OCI-LY7 (cell line): ENCODE measurements at regions not wholly inside any gene's neighbourhood (a gene's known extent, or its start where the extent isn't known, plus 50 kb on each side); places are given as distances from the start of the nearest gene placed in this dataset.

Experiments used
- BruUV-seq: library from RNA; stranded (reverse); fragments of 400-500 nt; replicated peaks from 2 replicates; lab custom pipeline; 2021; lab: Mats Ljungman, UMichigan
- CTCF ChIA-PET: fragments of 300-600 bp; sonication (Branson Sonifier 250); formaldehyde crosslinking; loops from one replicate; lab custom pipeline; 2022; ENCODE audit warnings: antibody characterized with exemption; ENCODE audit not compliant: unreplicated experiment; lab: Charles Lee
- POLR2A ChIA-PET: fragments of 300-600 bp; sonication (Branson Sonifier 250); formaldehyde crosslinking; loops from one replicate; lab custom pipeline; 2022; ENCODE audit warnings: antibody characterized with exemption; lab: Charles Lee
- DNase-seq: peaks from one replicate; pipeline ENCODE4 v3.0.0-alpha.2; 2015; ENCODE audit warnings: low spot score
- H2AFZ ChIP-seq: fragments of 200-600 bp; sonication (generic), shearing (Covaris generic); 2 replicates; pipeline ENCODE4 v1.6.1; 2014; ENCODE audit warnings: mild to moderate bottlenecking, antibody characterized with exemption, low read length, moderate library complexity
- H3K27ac ChIP-seq: fragments of 200-600 bp; sonication (generic); 2 replicates; pipeline ENCODE4 v1.5.1; 2014; ENCODE audit warnings: mixed run types, low read depth, mild to moderate bottlenecking, moderate library complexity, low read length, inconsistent platforms; ENCODE audit not compliant: poor library complexity, severe bottlenecking
- H3K36me3 ChIP-seq: fragments of 200-600 bp; sonication (generic); 2 replicates; pipeline ENCODE4 v1.6.1; 2014; ENCODE audit warnings: mild to moderate bottlenecking, antibody characterized with exemption, low read length, moderate library complexity, mixed read lengths; ENCODE audit not compliant: insufficient read depth
- H3K4me1 ChIP-seq: fragments of 200-600 bp; sonication (generic); 2 replicates; pipeline ENCODE4 v1.5.1; 2014; ENCODE audit warnings: mild to moderate bottlenecking, low read length; ENCODE audit not compliant: insufficient read depth, poor library complexity, severe bottlenecking
- H3K4me2 ChIP-seq: fragments of 200-600 bp; sonication (generic); 2 replicates; pipeline ENCODE4 v1.6.1; 2014; ENCODE audit warnings: mild to moderate bottlenecking, low read length
- H3K4me3 ChIP-seq: fragments of 200-600 bp; sonication (generic); 2 replicates; pipeline ENCODE4 v1.5.1; 2014; ENCODE audit warnings: mild to moderate bottlenecking, low read depth, low read length; ENCODE audit not compliant: poor library complexity, severe bottlenecking
- H3K79me2 ChIP-seq: fragments of 200-600 bp; sonication (generic); 2 replicates; pipeline ENCODE4 v1.6.1; 2016; ENCODE audit warnings: low read depth, mild to moderate bottlenecking, low read length, moderate library complexity, mixed read lengths; ENCODE audit not compliant: insufficient read depth
- H3K9me2 ChIP-seq: fragments of 200-600 bp; sonication (generic); 2 replicates; pipeline ENCODE4 v1.6.1; 2016; ENCODE audit warnings: mild to moderate bottlenecking, low read length, mixed read lengths; ENCODE audit not compliant: insufficient read depth
- H3K9me3 ChIP-seq: fragments of 200-600 bp; sonication (generic); 2 replicates; pipeline ENCODE4 v1.6.1; 2014; ENCODE audit warnings: mild to moderate bottlenecking, mixed run types, low read length, mixed read lengths
- H4K20me1 ChIP-seq: fragments of 200-600 bp; sonication (generic); 2 replicates; pipeline ENCODE4 v1.6.1; 2014; ENCODE audit warnings: mild to moderate bottlenecking, antibody characterized with exemption, low read length, moderate library complexity, mixed read lengths; ENCODE audit not compliant: insufficient read depth
- CTCF ChIP-seq: fragments of 200-600 bp; sonication (generic); conservative IDR thresholded peaks from 2 replicates; pipeline ENCODE4 v1.5.1; 2014; ENCODE audit warnings: mild to moderate bottlenecking, antibody characterized with exemption, low read length, moderate library complexity, mixed read lengths
- EZH2phosphoT487 ChIP-seq: fragments of 200-600 bp; sonication (generic); IDR thresholded peaks from 2 replicates; pipeline ENCODE4 v1.6.1; 2018; ENCODE audit warnings: low read depth, borderline replicate concordance, mild to moderate bottlenecking, mixed run types, antibody characterized with exemption, low read length, moderate library complexity, mixed read lengths
- intact Hi-C: fragments of 100-400 bp; cut with micrococcal nuclease; formaldehyde crosslinking; loops from one replicate; pipeline ENCODE4 v1.10.0; 2022; ENCODE audit not compliant: unreplicated experiment

DNA sequence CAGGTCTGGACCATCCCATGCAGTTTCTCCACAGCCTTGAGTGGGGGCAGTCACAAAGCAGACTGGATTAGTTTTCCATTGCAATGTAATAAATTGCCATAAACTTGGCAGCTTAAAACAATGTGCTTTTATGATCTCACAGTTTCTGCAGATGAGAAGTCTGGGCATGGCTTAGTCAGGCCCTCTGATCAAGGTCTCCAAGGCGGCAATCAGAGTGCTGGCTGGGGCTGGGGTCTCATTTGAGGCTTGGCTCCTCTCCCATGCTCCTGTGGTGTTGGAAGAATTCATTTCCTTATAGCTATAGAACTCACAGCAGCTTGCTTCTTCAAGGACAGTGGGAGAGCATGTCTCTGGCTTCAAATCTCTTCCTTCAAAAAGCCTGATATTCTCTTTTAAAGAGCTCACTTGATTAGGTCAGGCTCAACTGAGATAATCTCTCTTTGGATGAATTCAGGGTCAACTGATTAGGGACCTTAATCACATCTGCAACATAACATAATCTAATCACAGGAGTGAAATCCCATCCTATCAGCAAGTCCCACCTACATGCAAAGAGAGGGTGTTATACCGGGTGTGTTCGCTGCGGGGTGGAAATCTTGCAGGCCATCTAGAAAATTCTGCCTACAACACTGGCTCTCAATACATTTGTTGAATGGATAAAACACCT lies 77.4 kb upstream of the SULF2 start:
- BruUV-seq: no TSS peak

DNA sequence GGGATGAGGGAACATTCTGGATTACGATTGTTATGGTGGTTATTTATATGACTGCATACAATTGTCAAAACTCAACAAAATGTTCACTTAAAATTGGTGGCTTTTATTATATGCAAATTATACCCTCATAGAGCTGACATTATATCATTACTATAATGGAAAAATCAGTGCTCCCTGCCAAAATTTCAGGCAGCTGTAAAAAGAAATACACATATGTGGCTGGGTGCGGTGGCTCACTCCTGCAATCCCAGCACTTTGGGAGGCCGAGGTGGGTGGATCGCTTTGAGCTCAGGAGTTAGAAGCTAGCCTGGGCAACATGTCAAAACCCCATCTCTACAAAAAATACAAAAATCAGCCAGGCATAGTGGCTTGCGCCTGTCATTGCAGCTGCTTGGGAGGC lies 75.8 kb upstream of the SULF2 start:
- DNase-seq: no peak
- Histone ChIP-seq H3K9me2 (no peaks in the 10 kb centered on the region), H3K36me3 (no peaks in the 10 kb centered on the region), H3K9me3 (no peaks in the 10 kb centered on the region), H3K27ac (no peak overlapping the region), H3K4me3 (no peak overlapping the region), H3K4me1 (peaks cover 17% of the 10 kb centered on the region), H3K4me2 (no peak overlapping the region), H4K20me1 (no peaks in the 10 kb centered on the region), H2AFZ (no peak overlapping the region), H3K79me2 (no peaks in the 10 kb centered on the region)
- no TSS peak for BruUV-seq
- intact Hi-C loops: no loop called here
- CTCF ChIA-PET: no interaction called here
- no peak for TF ChIP-seq EZH2phosphoT487
- TF ChIP-seq CTCF: no peak
- POLR2A ChIA-PET: interaction anchor here (0.8 kb wide), 1 partner anchor 8 kb away, joined by 4 read pairs; no protein-coding TSS in a partner anchor

More for the DNA sequence above, 77.4 kb upstream of the SULF2 start:
- no peak for TF ChIP-seq EZH2phosphoT487
- TF ChIP-seq CTCF: no peak
- no peaks in the 10 kb centered on the region for H3K9me3 ChIP-seq
- H4K20me1 ChIP-seq: no peaks in the 10 kb centered on the region
- no peak overlapping the region for H3K4me3 ChIP-seq
- intact Hi-C loops: no loop called here
- H2AFZ ChIP-seq: no peak overlapping the region
- no peaks in the 10 kb centered on the region for H3K36me3 ChIP-seq
- H3K4me1 ChIP-seq: peaks cover 17% of the 10 kb centered on the region
- DNase-seq: no peak
- H3K4me2 ChIP-seq: no peak overlapping the region
- H3K79me2 ChIP-seq: no peaks in the 10 kb centered on the region
- POLR2A ChIA-PET: interaction anchor here (0.6 to 0.9 kb wide), 2 partner anchors 132 to 168 kb away, joined by 3 to 4 read pairs; no protein-coding TSS in a partner anchor
- H3K27ac ChIP-seq: no peak overlapping the region
- H3K9me2 ChIP-seq: no peaks in the 10 kb centered on the region
- CTCF ChIA-PET: no interaction called here

DNA sequence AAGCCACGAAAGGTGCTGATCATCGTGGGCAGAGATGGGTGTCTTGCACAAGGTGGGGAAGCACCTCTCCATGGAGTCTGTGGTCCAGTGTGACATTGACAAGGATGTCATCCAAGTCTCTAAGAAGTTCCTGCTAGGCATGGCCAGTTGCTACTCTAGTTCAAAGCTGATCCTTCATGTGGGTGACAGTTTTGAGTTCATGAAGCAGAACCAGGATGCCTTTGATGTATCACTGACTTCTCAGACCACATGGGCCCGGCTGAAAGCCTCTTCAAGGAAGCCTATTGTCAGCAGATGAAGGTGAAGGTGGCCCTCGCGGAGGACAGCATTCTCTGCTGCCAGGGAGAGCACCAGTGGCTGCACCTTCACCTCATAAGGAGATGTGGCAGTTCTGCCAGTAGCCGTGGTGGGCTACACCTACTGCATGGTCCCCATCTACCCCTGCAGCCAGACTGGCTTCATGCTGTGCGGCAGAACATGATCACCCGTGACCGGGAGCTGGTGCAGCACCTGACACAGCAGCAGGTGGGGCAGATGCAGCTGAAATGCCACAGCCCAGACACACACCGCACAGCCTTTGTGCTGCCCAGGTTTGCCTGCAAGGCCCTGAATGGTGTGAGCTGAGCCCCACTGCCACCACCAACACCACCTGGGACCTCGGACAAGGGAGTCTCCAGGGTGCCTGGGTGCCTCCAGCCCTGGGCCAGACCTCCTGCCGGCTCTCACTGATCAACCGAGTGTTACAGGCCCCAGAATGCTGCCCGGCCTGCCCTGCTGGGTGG lies 75.0 kb upstream of the SULF2 start:
- no peak for TF ChIP-seq CTCF
- TF ChIP-seq EZH2phosphoT487: no peak
- DNase-seq: peak; percentile 78
- H3K36me3 ChIP-seq: no peaks in the 10 kb centered on the region

More for the DNA sequence above, 75.0 kb upstream of the SULF2 start:
- intact Hi-C loops: no loop called here
- Histone ChIP-seq H3K4me1 (peaks cover 17% of the 10 kb centered on the region), H4K20me1 (no peaks in the 10 kb centered on the region), H2AFZ (no peak overlapping the region), H3K9me3 (no peaks in the 10 kb centered on the region), H3K4me2 (peak overlapping the region; percentile 33; the same call in 1 of the 2 replicates), H3K27ac (no peak overlapping the region), H3K4me3 (no peak overlapping the region), H3K79me2 (no peaks in the 10 kb centered on the region), H3K9me2 (no peaks in the 10 kb centered on the region)
- ChIA-PET POLR2A (no interaction called here), CTCF (interaction anchor here (0.6 kb wide), 1 partner anchor 150 kb away, joined by 5 read pairs; no protein-coding TSS in a partner anchor)
- no TSS peak for BruUV-seq
